ENCODE measurements at regions not wholly inside any gene's neighbourhood (a gene's known extent, or its start where the extent isn't known, plus 50 kb on each side); places are given as distances from the start of the nearest gene placed in this dataset.

DNA sequence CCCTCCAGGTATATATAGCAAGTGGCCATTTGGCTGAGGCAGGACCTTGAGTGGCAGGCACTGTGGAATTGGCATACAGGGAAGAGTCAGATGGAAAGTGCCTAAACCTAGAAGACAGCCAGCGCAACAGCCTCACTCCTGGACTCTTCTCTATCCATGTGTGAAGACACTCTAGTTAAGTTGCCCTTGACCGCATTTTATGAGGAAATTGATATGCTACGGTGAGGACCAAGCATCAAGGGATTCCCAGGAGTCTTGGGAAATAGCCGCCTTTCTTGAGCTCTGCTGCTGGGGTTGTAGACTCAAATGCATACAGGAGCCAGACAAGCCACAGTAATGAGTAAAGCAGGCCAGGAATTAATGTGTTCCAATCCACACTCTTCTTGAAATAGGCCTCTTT is 145.9 kb upstream of the KAZN start (continued):
- TF ChIP-seq, protein P1, sequence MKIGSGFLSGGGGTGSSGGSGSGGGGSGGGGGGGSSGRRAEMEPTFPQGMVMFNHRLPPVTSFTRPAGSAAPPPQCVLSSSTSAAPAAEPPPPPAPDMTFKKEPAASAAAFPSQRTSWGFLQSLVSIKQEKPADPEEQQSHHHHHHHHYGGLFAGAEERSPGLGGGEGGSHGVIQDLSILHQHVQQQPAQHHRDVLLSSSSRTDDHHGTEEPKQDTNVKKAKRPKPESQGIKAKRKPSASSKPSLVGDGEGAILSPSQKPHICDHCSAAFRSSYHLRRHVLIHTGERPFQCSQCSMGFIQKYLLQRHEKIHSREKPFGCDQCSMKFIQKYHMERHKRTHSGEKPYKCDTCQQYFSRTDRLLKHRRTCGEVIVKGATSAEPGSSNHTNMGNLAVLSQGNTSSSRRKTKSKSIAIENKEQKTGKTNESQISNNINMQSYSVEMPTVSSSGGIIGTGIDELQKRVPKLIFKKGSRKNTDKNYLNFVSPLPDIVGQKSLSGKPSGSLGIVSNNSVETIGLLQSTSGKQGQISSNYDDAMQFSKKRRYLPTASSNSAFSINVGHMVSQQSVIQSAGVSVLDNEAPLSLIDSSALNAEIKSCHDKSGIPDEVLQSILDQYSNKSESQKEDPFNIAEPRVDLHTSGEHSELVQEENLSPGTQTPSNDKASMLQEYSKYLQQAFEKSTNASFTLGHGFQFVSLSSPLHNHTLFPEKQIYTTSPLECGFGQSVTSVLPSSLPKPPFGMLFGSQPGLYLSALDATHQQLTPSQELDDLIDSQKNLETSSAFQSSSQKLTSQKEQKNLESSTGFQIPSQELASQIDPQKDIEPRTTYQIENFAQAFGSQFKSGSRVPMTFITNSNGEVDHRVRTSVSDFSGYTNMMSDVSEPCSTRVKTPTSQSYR (CRISPR knock-in tag; IDR thresholded peaks at IDR 0.05): no peak
- TF ChIP-seq, protein P2, sequence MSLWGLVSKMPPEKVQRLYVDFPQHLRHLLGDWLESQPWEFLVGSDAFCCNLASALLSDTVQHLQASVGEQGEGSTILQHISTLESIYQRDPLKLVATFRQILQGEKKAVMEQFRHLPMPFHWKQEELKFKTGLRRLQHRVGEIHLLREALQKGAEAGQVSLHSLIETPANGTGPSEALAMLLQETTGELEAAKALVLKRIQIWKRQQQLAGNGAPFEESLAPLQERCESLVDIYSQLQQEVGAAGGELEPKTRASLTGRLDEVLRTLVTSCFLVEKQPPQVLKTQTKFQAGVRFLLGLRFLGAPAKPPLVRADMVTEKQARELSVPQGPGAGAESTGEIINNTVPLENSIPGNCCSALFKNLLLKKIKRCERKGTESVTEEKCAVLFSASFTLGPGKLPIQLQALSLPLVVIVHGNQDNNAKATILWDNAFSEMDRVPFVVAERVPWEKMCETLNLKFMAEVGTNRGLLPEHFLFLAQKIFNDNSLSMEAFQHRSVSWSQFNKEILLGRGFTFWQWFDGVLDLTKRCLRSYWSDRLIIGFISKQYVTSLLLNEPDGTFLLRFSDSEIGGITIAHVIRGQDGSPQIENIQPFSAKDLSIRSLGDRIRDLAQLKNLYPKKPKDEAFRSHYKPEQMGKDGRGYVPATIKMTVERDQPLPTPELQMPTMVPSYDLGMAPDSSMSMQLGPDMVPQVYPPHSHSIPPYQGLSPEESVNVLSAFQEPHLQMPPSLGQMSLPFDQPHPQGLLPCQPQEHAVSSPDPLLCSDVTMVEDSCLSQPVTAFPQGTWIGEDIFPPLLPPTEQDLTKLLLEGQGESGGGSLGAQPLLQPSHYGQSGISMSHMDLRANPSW (CRISPR knock-in tag; conservative IDR thresholded peaks at IDR 0.05; ENCODE audit: low read depth): no peak
- no peak for TF ChIP-seq ELF4 (CRISPR knock-in tag; IDR thresholded peaks at IDR 0.05; ENCODE audit: low read depth)
- no peak for TF ChIP-seq FOXJ3 (CRISPR knock-in tag; IDR thresholded peaks at IDR 0.05; ENCODE audit: borderline replicate concordance)

DNA sequence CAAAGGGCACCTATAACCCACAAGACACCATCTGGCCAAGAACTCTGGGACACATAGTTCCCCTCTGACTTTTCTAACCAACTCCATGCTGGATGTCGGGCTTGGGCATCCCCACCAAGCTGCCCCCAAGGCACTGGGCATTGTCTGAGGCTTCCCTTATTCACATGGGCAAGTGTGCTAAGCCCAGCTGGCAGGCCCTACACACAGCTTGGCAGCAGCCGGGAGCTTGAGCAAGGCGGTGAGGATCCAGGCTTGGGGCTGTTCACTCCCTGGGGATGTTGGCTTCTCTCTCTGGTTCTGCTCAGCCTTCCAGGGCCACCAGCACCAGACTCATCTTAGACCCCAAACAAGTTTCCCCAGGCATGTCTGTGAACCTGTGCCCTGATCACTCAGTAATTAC is 138.3 kb upstream of the KAZN start:
- Mint-ChIP-seq H3K9me3 (0 out of 2 replicates have a peak, but pooled peaks cover 3% of the 10 kb centered on the region), H3K27me3 (ENCODE audit: low read depth) (peaks cover 30% of the 10 kb centered on the region), H3K4me1 (no peaks in the 10 kb centered on the region)

More for the DNA sequence above, 138.3 kb upstream of the KAZN start:
- TF ChIP-seq E2F1 (CRISPR knock-in tag; IDR thresholded peaks at IDR 0.05): no peak
- TF ChIP-seq, protein P3, sequence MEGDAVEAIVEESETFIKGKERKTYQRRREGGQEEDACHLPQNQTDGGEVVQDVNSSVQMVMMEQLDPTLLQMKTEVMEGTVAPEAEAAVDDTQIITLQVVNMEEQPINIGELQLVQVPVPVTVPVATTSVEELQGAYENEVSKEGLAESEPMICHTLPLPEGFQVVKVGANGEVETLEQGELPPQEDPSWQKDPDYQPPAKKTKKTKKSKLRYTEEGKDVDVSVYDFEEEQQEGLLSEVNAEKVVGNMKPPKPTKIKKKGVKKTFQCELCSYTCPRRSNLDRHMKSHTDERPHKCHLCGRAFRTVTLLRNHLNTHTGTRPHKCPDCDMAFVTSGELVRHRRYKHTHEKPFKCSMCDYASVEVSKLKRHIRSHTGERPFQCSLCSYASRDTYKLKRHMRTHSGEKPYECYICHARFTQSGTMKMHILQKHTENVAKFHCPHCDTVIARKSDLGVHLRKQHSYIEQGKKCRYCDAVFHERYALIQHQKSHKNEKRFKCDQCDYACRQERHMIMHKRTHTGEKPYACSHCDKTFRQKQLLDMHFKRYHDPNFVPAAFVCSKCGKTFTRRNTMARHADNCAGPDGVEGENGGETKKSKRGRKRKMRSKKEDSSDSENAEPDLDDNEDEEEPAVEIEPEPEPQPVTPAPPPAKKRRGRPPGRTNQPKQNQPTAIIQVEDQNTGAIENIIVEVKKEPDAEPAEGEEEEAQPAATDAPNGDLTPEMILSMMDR (IDR thresholded peaks at IDR 0.05): no peak
- no peak for TF ChIP-seq NR3C1 (CRISPR knock-in tag; conservative IDR thresholded peaks at IDR 0.05; ENCODE audit: low read depth)
- TF ChIP-seq, protein P4, sequence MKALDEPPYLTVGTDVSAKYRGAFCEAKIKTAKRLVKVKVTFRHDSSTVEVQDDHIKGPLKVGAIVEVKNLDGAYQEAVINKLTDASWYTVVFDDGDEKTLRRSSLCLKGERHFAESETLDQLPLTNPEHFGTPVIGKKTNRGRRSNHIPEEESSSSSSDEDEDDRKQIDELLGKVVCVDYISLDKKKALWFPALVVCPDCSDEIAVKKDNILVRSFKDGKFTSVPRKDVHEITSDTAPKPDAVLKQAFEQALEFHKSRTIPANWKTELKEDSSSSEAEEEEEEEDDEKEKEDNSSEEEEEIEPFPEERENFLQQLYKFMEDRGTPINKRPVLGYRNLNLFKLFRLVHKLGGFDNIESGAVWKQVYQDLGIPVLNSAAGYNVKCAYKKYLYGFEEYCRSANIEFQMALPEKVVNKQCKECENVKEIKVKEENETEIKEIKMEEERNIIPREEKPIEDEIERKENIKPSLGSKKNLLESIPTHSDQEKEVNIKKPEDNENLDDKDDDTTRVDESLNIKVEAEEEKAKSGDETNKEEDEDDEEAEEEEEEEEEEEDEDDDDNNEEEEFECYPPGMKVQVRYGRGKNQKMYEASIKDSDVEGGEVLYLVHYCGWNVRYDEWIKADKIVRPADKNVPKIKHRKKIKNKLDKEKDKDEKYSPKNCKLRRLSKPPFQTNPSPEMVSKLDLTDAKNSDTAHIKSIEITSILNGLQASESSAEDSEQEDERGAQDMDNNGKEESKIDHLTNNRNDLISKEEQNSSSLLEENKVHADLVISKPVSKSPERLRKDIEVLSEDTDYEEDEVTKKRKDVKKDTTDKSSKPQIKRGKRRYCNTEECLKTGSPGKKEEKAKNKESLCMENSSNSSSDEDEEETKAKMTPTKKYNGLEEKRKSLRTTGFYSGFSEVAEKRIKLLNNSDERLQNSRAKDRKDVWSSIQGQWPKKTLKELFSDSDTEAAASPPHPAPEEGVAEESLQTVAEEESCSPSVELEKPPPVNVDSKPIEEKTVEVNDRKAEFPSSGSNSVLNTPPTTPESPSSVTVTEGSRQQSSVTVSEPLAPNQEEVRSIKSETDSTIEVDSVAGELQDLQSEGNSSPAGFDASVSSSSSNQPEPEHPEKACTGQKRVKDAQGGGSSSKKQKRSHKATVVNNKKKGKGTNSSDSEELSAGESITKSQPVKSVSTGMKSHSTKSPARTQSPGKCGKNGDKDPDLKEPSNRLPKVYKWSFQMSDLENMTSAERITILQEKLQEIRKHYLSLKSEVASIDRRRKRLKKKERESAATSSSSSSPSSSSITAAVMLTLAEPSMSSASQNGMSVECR (CRISPR knock-in tag; IDR thresholded peaks at IDR 0.05; ENCODE audit: borderline replicate concordance): no peak
- TF ChIP-seq HMGA2 (CRISPR knock-in tag; IDR thresholded peaks at IDR 0.05): no peak
- no peak for TF ChIP-seq IRF1 (CRISPR knock-in tag; IDR thresholded peaks at IDR 0.05)
- no peak for TF ChIP-seq GRHL2 (CRISPR knock-in tag; IDR thresholded peaks at IDR 0.05; ENCODE audit: insufficient replicate concordance, severe bottlenecking)
- no peak for TF ChIP-seq ELF4 (CRISPR knock-in tag; IDR thresholded peaks at IDR 0.05; ENCODE audit: low read depth)
- TF ChIP-seq SMAD3 (CRISPR knock-in tag; IDR thresholded peaks at IDR 0.05; ENCODE audit: borderline replicate concordance): no peak
- no peak for TF ChIP-seq ZNF532 (CRISPR knock-in tag; IDR thresholded peaks at IDR 0.05; ENCODE audit: borderline replicate concordance)
- no peak for ATAC-seq
- no peak overlapping the region for H3K27ac Mint-ChIP-seq
- DNase-seq (ENCODE audit: low spot score): no peak
- CTCF ChIA-PET: no interaction called here
- no peaks in the 10 kb centered on the region for H3K36me3 Mint-ChIP-seq
- H3K4me3 Mint-ChIP-seq: no peak overlapping the region
- POLR2A ChIA-PET: no interaction called here
